Kidney epithelial cell (primary cell): ENCODE measurements at regions not wholly inside any gene's neighbourhood (a gene's known extent, or its start where the extent isn't known, plus 50 kb on each side); places are given as distances from the start of the nearest gene placed in this dataset.

Experiments
- DNase-seq: peaks from one replicate; pipeline ENCODE4 v3.0.0-alpha.2; 2010; ENCODE audit warnings: low read depth
- H3K27me3 ChIP-seq: 2 replicates; pipeline ENCODE4 v1.6.0; 2011; ENCODE audit warnings: low read length; ENCODE audit not compliant: control insufficient read depth, insufficient read depth
- H3K36me3 ChIP-seq: 2 replicates; pipeline ENCODE4 v1.5.1; 2011; ENCODE audit warnings: low read length; ENCODE audit not compliant: control insufficient read depth, insufficient read depth
- H3K4me3 ChIP-seq: 2 replicates; pipeline ENCODE4 v1.5.1; 2011; ENCODE audit warnings: low read depth, mild to moderate bottlenecking, control low read depth, low read length
- CTCF ChIP-seq: IDR thresholded peaks from 2 replicates; pipeline ENCODE4 v1.5.1; 2011; ENCODE audit warnings: mild to moderate bottlenecking, moderate library complexity, low read length, control low read depth, inconsistent platforms; ENCODE audit not compliant: insufficient read depth, poor library complexity, severe bottlenecking

GRCh38 chr3:177968891-177969290 is 567.3 kb upstream of the KCNMB2 start:
- no peaks in the 10 kb centered on the region for H3K36me3 ChIP-seq
- no peak for DNase-seq
- H3K4me3 ChIP-seq = no peak overlapping the region
- no peaks in the 10 kb centered on the region for H3K27me3 ChIP-seq
- no peak for TF ChIP-seq CTCF

GRCh38 chr3:177973241-177973840 is 562.9 kb upstream of the KCNMB2 start:
- peak; percentile 23 for DNase-seq
- TF ChIP-seq CTCF = no peak
- H3K36me3 ChIP-seq = no peaks in the 10 kb centered on the region
- H3K4me3 ChIP-seq = no peak overlapping the region
- H3K27me3 ChIP-seq = no peaks in the 10 kb centered on the region

- DNase-seq = no peak
- no peaks in the 10 kb centered on the region for H3K36me3 ChIP-seq
- no peaks in the 10 kb centered on the region for H3K27me3 ChIP-seq
- H3K4me3 ChIP-seq = no peak overlapping the region
- TF ChIP-seq CTCF = no peak
Observed at GRCh38 chr3:177976241-177976640, 560.0 kb upstream of the KCNMB2 start.

- no peaks in the 10 kb centered on the region for H3K27me3 ChIP-seq
Observed at GRCh38 chr3:177976866-177977265, 559.4 kb upstream of the KCNMB2 start.

GRCh38 chr3:177977381-177978158 is 558.7 kb upstream of the KCNMB2 start:
- Histone ChIP-seq H3K36me3 (no peaks in the 10 kb centered on the region), H3K27me3 (no peaks in the 10 kb centered on the region), H3K4me3 (no peak overlapping the region)
- TF ChIP-seq CTCF = no peak
- peak; percentile 79 for DNase-seq

More at GRCh38 chr3:177976866-177977265, 559.4 kb upstream of the KCNMB2 start:
- DNase-seq = no peak
- no peaks in the 10 kb centered on the region for H3K36me3 ChIP-seq
- TF ChIP-seq CTCF = no peak
- H3K4me3 ChIP-seq = no peak overlapping the region

- H3K4me3 ChIP-seq = no peak overlapping the region
- no peak for DNase-seq
- TF ChIP-seq CTCF = no peak
Observed at GRCh38 chr3:177978946-177979345, 557.3 kb upstream of the KCNMB2 start.

More at GRCh38 chr3:177978946-177979345, 557.3 kb upstream of the KCNMB2 start:
- Histone ChIP-seq H3K27me3 (no peaks in the 10 kb centered on the region), H3K36me3 (no peaks in the 10 kb centered on the region)
